ENCODE measurements at regions not wholly inside any gene's neighbourhood (a gene's known extent, or its start where the extent isn't known, plus 50 kb on each side); places are given as distances from the start of the nearest gene placed in this dataset.

- Mint-ChIP-seq H3K9me3 (ENCODE audit: low read depth) (no peaks in the 10 kb centered on the region), H3K27ac (no peak overlapping the region), H3K27me3 (peaks cover 15% of the 10 kb centered on the region), H3K4me1 (ENCODE audit: low read depth) (peaks cover 4% of the 10 kb centered on the region), H3K4me3 (ENCODE audit: low read depth) (no peak overlapping the region), H3K36me3 (ENCODE audit: insufficient read depth) (no peaks in the 10 kb centered on the region)
- no peak for DNase-seq (ENCODE audit: low spot score, unreplicated experiment)
- no peak for TF ChIP-seq CTCF (IDR thresholded peaks at IDR 0.05; ENCODE audit: unreplicated experiment)
These were observed 392.2 kb upstream of the CFAP20DC start for GRCh38 chr3:59442046-59442445.

- Mint-ChIP-seq H3K9me3 (ENCODE audit: low read depth) (no peaks in the 10 kb centered on the region), H3K27me3 (peaks cover 14% of the 10 kb centered on the region), H3K36me3 (ENCODE audit: insufficient read depth) (no peaks in the 10 kb centered on the region), H3K4me3 (ENCODE audit: low read depth) (no peak overlapping the region), H3K4me1 (ENCODE audit: low read depth) (peaks cover 5% of the 10 kb centered on the region), H3K27ac (no peak overlapping the region)
- no peak for DNase-seq (ENCODE audit: low spot score, unreplicated experiment)
- no peak for TF ChIP-seq CTCF (IDR thresholded peaks at IDR 0.05; ENCODE audit: unreplicated experiment)
These were observed 390.6 kb upstream of the CFAP20DC start for GRCh38 chr3:59440285-59441028.

GRCh38 chr3:59438492-59438891 is 388.7 kb upstream of the CFAP20DC start:
- Mint-ChIP-seq H3K4me1 (ENCODE audit: low read depth) (peaks cover 5% of the 10 kb centered on the region), H3K36me3 (ENCODE audit: insufficient read depth) (no peaks in the 10 kb centered on the region), H3K27ac (no peak overlapping the region), H3K27me3 (peaks cover 10% of the 10 kb centered on the region), H3K4me3 (ENCODE audit: low read depth) (no peak overlapping the region), H3K9me3 (ENCODE audit: low read depth) (no peaks in the 10 kb centered on the region)
- no peak for DNase-seq (ENCODE audit: low spot score, unreplicated experiment)
- TF ChIP-seq CTCF (IDR thresholded peaks at IDR 0.05; ENCODE audit: unreplicated experiment), result no peak

- no peaks in the 10 kb centered on the region for H3K36me3 Mint-ChIP-seq (ENCODE audit: insufficient read depth)
- no peak overlapping the region for H3K27ac Mint-ChIP-seq
- peaks cover 5% of the 10 kb centered on the region for H3K4me1 Mint-ChIP-seq (ENCODE audit: low read depth)
- no peak overlapping the region for H3K4me3 Mint-ChIP-seq (ENCODE audit: low read depth)
- no peak for DNase-seq (ENCODE audit: low spot score, unreplicated experiment)
- H3K27me3 Mint-ChIP-seq, result peaks cover 10% of the 10 kb centered on the region
- H3K9me3 Mint-ChIP-seq (ENCODE audit: low read depth), result no peaks in the 10 kb centered on the region
- no peak for TF ChIP-seq CTCF (IDR thresholded peaks at IDR 0.05; ENCODE audit: unreplicated experiment)
These were observed 386.5 kb upstream of the CFAP20DC start for GRCh38 chr3:59436164-59436958.

- no peak overlapping the region for H3K27ac Mint-ChIP-seq
- peaks cover 3% of the 10 kb centered on the region for H3K4me1 Mint-ChIP-seq (ENCODE audit: low read depth)
- H3K4me3 Mint-ChIP-seq (ENCODE audit: low read depth), result no peak overlapping the region
- H3K36me3 Mint-ChIP-seq (ENCODE audit: insufficient read depth), result no peaks in the 10 kb centered on the region
- peaks cover 10% of the 10 kb centered on the region for H3K27me3 Mint-ChIP-seq
- no peak for TF ChIP-seq CTCF (IDR thresholded peaks at IDR 0.05; ENCODE audit: unreplicated experiment)
- H3K9me3 Mint-ChIP-seq (ENCODE audit: low read depth), result no peaks in the 10 kb centered on the region
- DNase-seq (ENCODE audit: low spot score, unreplicated experiment), result no peak
These were observed 383.7 kb upstream of the CFAP20DC start for GRCh38 chr3:59433546-59433945.

All from progenitor cell of endocrine pancreas (in vitro differentiated cells).